ENCODE measurements at regions not wholly inside any gene's neighbourhood (a gene's known extent, or its start where the extent isn't known, plus 50 kb on each side); places are given as distances from the start of the nearest gene placed in this dataset.

- no peak for DNase-seq (ENCODE audit: low read depth, low spot score)
Observed at GRCh38 chr7:47045207-47046051, 536.5 kb downstream of the TNS3 start.

GRCh38 chr7:47044625-47045024 lies 537.3 kb downstream of the TNS3 start:
- DNase-seq (ENCODE audit: low read depth, low spot score), result no peak

- DNase-seq (ENCODE audit: low read depth, low spot score), result no peak
Observed at GRCh38 chr7:47043304-47043703, 538.6 kb downstream of the TNS3 start.

- DNase-seq (ENCODE audit: low read depth, low spot score), result no peak
Observed at GRCh38 chr7:47042669-47043068, 539.2 kb downstream of the TNS3 start.

- DNase-seq (ENCODE audit: low read depth, low spot score), result no peak
Observed at GRCh38 chr7:47040795-47041347, 541.0 kb downstream of the TNS3 start.

- DNase-seq (ENCODE audit: low read depth, low spot score), result no peak
Observed at GRCh38 chr7:47039904-47040303, 542.0 kb downstream of the TNS3 start.

GRCh38 chr7:47039089-47039648 lies 542.7 kb downstream of the TNS3 start:
- DNase-seq (ENCODE audit: low read depth, low spot score), result no peak

- DNase-seq (ENCODE audit: low read depth, low spot score), result no peak
Observed at GRCh38 chr7:47038621-47039020, 543.3 kb downstream of the TNS3 start.

GRCh38 chr7:47037607-47038006 lies 544.3 kb downstream of the TNS3 start:
- DNase-seq (ENCODE audit: low read depth, low spot score), result no peak

- no peak for DNase-seq (ENCODE audit: low read depth, low spot score)
Observed at GRCh38 chr7:47036909-47037308, 545.0 kb downstream of the TNS3 start.

GRCh38 chr7:47035522-47035921 lies 546.4 kb downstream of the TNS3 start:
- DNase-seq (ENCODE audit: low read depth, low spot score), result no peak

- no peak for DNase-seq (ENCODE audit: low read depth, low spot score)
Observed at GRCh38 chr7:47034180-47034579, 547.7 kb downstream of the TNS3 start.

- no peak for DNase-seq (ENCODE audit: low read depth, low spot score)
Observed at GRCh38 chr7:47032536-47032908, 549.4 kb downstream of the TNS3 start.

GRCh38 chr7:47031786-47032535 lies 550.0 kb downstream of the TNS3 start:
- no peak for DNase-seq (ENCODE audit: low read depth, low spot score)

GRCh38 chr7:47028284-47028683 lies 553.6 kb downstream of the TNS3 start:
- DNase-seq (ENCODE audit: low read depth, low spot score), result no peak

- no peak for DNase-seq (ENCODE audit: low read depth, low spot score)
Observed at GRCh38 chr7:47027695-47028240, 554.1 kb downstream of the TNS3 start.

GRCh38 chr7:47026780-47027361 lies 555.0 kb downstream of the TNS3 start:
- DNase-seq (ENCODE audit: low read depth, low spot score), result no peak

GRCh38 chr7:47024991-47025390 lies 556.9 kb downstream of the TNS3 start:
- DNase-seq (ENCODE audit: low read depth, low spot score), result no peak

- no peak for DNase-seq (ENCODE audit: low read depth, low spot score)
Observed at GRCh38 chr7:47008461-47008860, 573.5 kb downstream of the TNS3 start.

- DNase-seq (ENCODE audit: low read depth, low spot score), result no peak
Observed at GRCh38 chr7:47007471-47007870, 574.4 kb downstream of the TNS3 start.

- no peak for DNase-seq (ENCODE audit: low read depth, low spot score)
Observed at GRCh38 chr7:47000561-47000960, 581.4 kb downstream of the TNS3 start.

- no peak for DNase-seq (ENCODE audit: low read depth, low spot score)
Observed at GRCh38 chr7:46999866-47000265, 582.0 kb downstream of the TNS3 start.
